ENCODE measurements at regions not wholly inside any gene's neighbourhood (a gene's known extent, or its start where the extent isn't known, plus 50 kb on each side); places are given as distances from the start of the nearest gene placed in this dataset.

DNA sequence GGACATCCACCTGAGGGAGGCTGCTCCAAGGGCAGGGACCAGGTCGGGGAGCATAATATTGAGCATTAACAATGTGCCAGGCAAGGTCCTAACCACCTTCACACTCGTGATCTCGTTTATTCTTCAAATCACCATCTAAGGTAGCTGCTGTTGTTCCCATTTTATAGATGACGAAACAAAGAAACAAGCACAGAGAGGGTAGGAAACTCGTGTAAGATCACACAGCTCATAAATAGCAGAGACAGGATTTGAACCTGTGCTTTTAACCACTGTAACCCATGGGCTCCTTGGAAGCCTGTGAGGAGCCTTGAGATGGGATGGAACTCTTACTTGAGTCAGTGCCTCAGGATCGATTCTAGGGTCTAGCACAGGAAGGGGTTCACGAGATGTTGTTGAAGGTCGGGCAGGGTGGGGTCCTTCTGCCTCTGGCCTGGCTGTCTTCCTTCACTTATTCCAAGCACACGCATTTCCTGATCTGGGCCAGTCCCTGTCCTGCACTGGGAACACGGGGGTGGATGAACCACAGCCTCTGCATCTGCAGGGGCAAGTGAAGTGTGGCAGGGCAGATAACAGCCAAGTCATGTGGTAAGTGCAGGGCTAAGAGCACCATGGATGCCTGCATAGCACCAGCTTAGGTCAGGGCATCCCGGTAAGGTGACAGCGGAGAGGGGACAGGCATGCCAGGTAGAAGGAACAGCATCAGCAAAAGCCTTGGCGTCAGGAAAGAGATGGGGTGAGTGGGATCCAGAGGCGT is 188.1 kb downstream of the MELK start:
- DNase-seq: no peak
- in situ Hi-C loops (cut with MboI; ENCODE audit: low pct_unique_long_range_greater_than_20kb, low sequenced_read_pairs): no loop called here

GRCh38 chr9:36762958-36763357 is 190.3 kb downstream of the MELK start:
- in situ Hi-C loops (cut with MboI; ENCODE audit: low pct_unique_long_range_greater_than_20kb, low sequenced_read_pairs): no loop called here
- no peak for DNase-seq

GRCh38 chr9:36763778-36764177 is 191.1 kb downstream of the MELK start:
- in situ Hi-C loops (cut with MboI; ENCODE audit: low pct_unique_long_range_greater_than_20kb, low sequenced_read_pairs): no loop called here
- DNase-seq: no peak

DNA sequence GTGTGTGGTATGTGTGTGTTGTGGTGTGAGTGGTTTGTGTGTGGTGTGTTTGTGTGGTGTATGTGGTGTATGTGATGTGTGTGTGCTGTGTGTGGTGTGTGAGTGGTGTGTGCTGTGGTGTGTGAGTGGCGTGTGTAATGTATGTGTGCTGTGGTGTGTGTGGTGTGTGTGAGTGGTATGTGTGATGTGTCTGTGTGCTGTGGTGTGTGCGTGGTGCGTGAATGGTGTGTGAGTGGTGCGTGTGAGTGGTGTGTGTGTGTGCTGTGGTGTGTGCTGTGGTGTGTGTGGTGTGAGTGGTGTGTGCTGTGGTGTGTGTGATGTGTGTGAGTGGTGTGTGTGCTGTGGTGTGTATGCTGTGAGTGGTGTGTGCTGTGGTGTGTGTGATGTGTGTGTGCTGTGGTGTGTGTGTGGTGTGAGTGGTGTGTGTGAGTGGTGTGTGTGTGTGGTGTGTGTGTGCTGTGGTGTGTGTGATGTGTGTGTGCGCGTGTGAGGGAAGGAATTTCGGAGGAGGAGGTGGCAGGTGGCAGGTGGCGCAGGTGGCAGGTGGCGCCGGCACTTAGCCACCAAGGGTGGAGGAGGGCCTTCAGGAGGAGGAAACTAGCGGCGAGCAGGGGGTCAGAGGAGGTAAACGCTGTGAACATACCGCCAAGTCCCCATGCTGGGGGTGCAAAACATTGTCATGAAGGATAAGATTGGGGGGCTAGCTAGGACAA is 191.8 kb downstream of the MELK start:
- in situ Hi-C loops (cut with MboI; ENCODE audit: low pct_unique_long_range_greater_than_20kb, low sequenced_read_pairs): no loop called here

GRCh38 chr9:36765077-36765390 is 192.3 kb downstream of the MELK start:
- no peak for DNase-seq
- in situ Hi-C loops (cut with MboI; ENCODE audit: low pct_unique_long_range_greater_than_20kb, low sequenced_read_pairs): no loop called here

More for the DNA sequence above, 191.8 kb downstream of the MELK start:
- no peak for DNase-seq

GRCh38 chr9:36765468-36766341 is 193.0 kb downstream of the MELK start:
- in situ Hi-C loops (cut with MboI; ENCODE audit: low pct_unique_long_range_greater_than_20kb, low sequenced_read_pairs): no loop called here
- DNase-seq: peak; percentile 92

GRCh38 chr9:36768677-36769076 is 196.0 kb downstream of the MELK start:
- in situ Hi-C loops (cut with MboI; ENCODE audit: low pct_unique_long_range_greater_than_20kb, low sequenced_read_pairs): no loop called here
- no peak for DNase-seq

- in situ Hi-C loops (cut with MboI; ENCODE audit: low pct_unique_long_range_greater_than_20kb, low sequenced_read_pairs): no loop called here
These were observed 197.3 kb downstream of the MELK start for GRCh38 chr9:36770025-36770424.

GRCh38 chr9:36772449-36773403 is 200.0 kb downstream of the MELK start:
- in situ Hi-C loops (cut with MboI; ENCODE audit: low pct_unique_long_range_greater_than_20kb, low sequenced_read_pairs): no loop called here
- DNase-seq: peak; percentile 18

More at GRCh38 chr9:36770025-36770424, 197.3 kb downstream of the MELK start:
- DNase-seq: no peak

- in situ Hi-C loops (cut with MboI; ENCODE audit: low pct_unique_long_range_greater_than_20kb, low sequenced_read_pairs): no loop called here
- DNase-seq: no peak
These were observed 206.0 kb downstream of the MELK start for GRCh38 chr9:36778682-36779081.

DNA sequence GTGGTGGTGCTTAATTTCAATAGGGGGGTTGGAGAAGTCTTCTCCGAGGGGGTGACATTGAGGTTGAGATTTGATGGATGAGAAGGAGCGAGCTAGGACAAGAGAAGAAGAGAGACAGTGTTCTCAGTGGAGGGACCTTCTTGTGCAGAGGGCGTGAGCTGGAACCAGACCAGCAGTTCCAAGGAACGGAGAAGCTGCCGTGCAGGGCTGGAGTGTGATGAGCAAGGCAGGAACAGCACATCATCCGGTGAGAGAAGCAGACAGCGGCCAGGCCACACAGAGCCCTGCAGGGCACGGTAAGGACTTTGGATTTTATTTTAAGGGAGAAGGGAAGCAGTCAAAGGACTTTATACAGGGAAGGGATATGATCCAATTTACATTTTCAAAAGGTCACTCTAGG is 206.9 kb downstream of the MELK start:
- in situ Hi-C loops (cut with MboI; ENCODE audit: low pct_unique_long_range_greater_than_20kb, low sequenced_read_pairs): no loop called here
- no peak for DNase-seq

GRCh38 chr9:36780186-36780585 is 207.5 kb downstream of the MELK start:
- no peak for DNase-seq
- in situ Hi-C loops (cut with MboI; ENCODE audit: low pct_unique_long_range_greater_than_20kb, low sequenced_read_pairs): no loop called here

- DNase-seq: no peak
- in situ Hi-C loops (cut with MboI; ENCODE audit: low pct_unique_long_range_greater_than_20kb, low sequenced_read_pairs): no loop called here
These were observed 208.8 kb downstream of the MELK start for GRCh38 chr9:36781533-36781932.
